Stimulated activated effector memory CD8-positive, alpha-beta T cell treated with anti-CD3 and anti-CD28 coated beads, Interleukin-12 subunit alpha, Interleukin-12 subunit beta, amount 100 ng/mL, for 72 hours (primary cell): ENCODE measurements at regions not wholly inside any gene's neighbourhood (a gene's known extent, or its start where the extent isn't known, plus 50 kb on each side); places are given as distances from the start of the nearest gene placed in this dataset.
"Not testable (repeated sequence)": the region's sequence is repeated elsewhere in the genome, so short reads cannot be mapped to it uniquely, and the experiment has no call there.

Experiments
- ATAC-seq: fragments of 150-1000 bp; cut with Tn5 transposase; 2 replicates; pipeline ENCODE4 v1.10.0; 2021
- DNase-seq, 2 donors: peaks; one replicate each; pipeline ENCODE4 v3.0.0; 2021 to 2022; ENCODE audit warnings: low spot score in 2 of 2
- H3K27ac Mint-ChIP-seq: one replicate; pipeline ENCODE4 v1.8.0; 2022; ENCODE audit warnings: mild to moderate bottlenecking, mixed read lengths
- H3K36me3 Mint-ChIP-seq: one replicate; pipeline ENCODE4 v1.8.0; 2022; ENCODE audit warnings: mild to moderate bottlenecking, mixed read lengths
- H3K4me1 Mint-ChIP-seq: one replicate; pipeline ENCODE4 v1.8.0; 2022; ENCODE audit warnings: mixed read lengths
- H3K4me3 Mint-ChIP-seq: one replicate; pipeline ENCODE4 v1.8.0; 2022; ENCODE audit warnings: mild to moderate bottlenecking, mixed read lengths
- H3K9me3 Mint-ChIP-seq: one replicate; pipeline ENCODE4 v1.8.0; 2022; ENCODE audit warnings: mixed read lengths

- Mint-ChIP-seq H3K4me1 (no peaks in the 10 kb centered on the region), H3K9me3 (no peaks in the 10 kb centered on the region), H3K4me3 (no peak overlapping the region), H3K36me3 (no peaks in the 10 kb centered on the region), H3K27ac (no peak overlapping the region)
- ATAC-seq (no peak), DNase-seq (no peak)
Observed at GRCh38 chr1:181206979-181207790, 118.7 kb downstream of the IER5 start.

GRCh38 chr1:181208083-181208482 is 119.6 kb downstream of the IER5 start:
- Mint-ChIP-seq H3K27ac (no peak overlapping the region), H3K4me3 (no peak overlapping the region), H3K4me1 (no peaks in the 10 kb centered on the region), H3K9me3 (no peaks in the 10 kb centered on the region), H3K36me3 (no peaks in the 10 kb centered on the region)
- DNase-seq (no peak), ATAC-seq (no peak)

GRCh38 chr1:181208967-181209366 is 120.5 kb downstream of the IER5 start:
- H3K4me1 Mint-ChIP-seq, result no peaks in the 10 kb centered on the region
- H3K36me3 Mint-ChIP-seq, result no peaks in the 10 kb centered on the region
- no peak for DNase-seq
- H3K9me3 Mint-ChIP-seq, result no peaks in the 10 kb centered on the region
- H3K27ac Mint-ChIP-seq, result no peak overlapping the region
- no peak for ATAC-seq
- no peak overlapping the region for H3K4me3 Mint-ChIP-seq

GRCh38 chr1:181213056-181213455 is 124.6 kb downstream of the IER5 start:
- H3K27ac Mint-ChIP-seq, result no peak overlapping the region
- H3K4me3 Mint-ChIP-seq, result no peak overlapping the region
- no peaks in the 10 kb centered on the region for H3K36me3 Mint-ChIP-seq
- no peak for ATAC-seq
- no peaks in the 10 kb centered on the region for H3K4me1 Mint-ChIP-seq
- no peak for DNase-seq
- no peaks in the 10 kb centered on the region for H3K9me3 Mint-ChIP-seq

- Mint-ChIP-seq H3K36me3 (no peaks in the 10 kb centered on the region), H3K27ac (no peak overlapping the region), H3K9me3 (no peaks in the 10 kb centered on the region), H3K4me1 (no peaks in the 10 kb centered on the region), H3K4me3 (no peak overlapping the region)
- DNase-seq (no peak), ATAC-seq (no peak)
Observed at GRCh38 chr1:181216591-181216994, 128.1 kb downstream of the IER5 start.

GRCh38 chr1:181219938-181220337 is 131.4 kb downstream of the IER5 start:
- no peaks in the 10 kb centered on the region for H3K9me3 Mint-ChIP-seq
- ATAC-seq (no peak), DNase-seq (no peak)
- H3K4me3 Mint-ChIP-seq, result no peak overlapping the region
- no peaks in the 10 kb centered on the region for H3K4me1 Mint-ChIP-seq
- no peak overlapping the region for H3K27ac Mint-ChIP-seq
- no peaks in the 10 kb centered on the region for H3K36me3 Mint-ChIP-seq

GRCh38 chr1:181221078-181221477 is 132.6 kb downstream of the IER5 start:
- DNase-seq, result no peak
- no peak for ATAC-seq
- Mint-ChIP-seq H3K4me3 (no peak overlapping the region), H3K4me1 (no peaks in the 10 kb centered on the region), H3K9me3 (no peaks in the 10 kb centered on the region), H3K36me3 (no peaks in the 10 kb centered on the region), H3K27ac (no peak overlapping the region)

GRCh38 chr1:181222972-181223505 is 134.5 kb downstream of the IER5 start:
- Mint-ChIP-seq H3K4me3 (no peak overlapping the region), H3K9me3 (peaks cover 5% of the 10 kb centered on the region), H3K27ac (no peak overlapping the region), H3K4me1 (no peaks in the 10 kb centered on the region), H3K36me3 (no peaks in the 10 kb centered on the region)
- ATAC-seq (no peak), DNase-seq (no peak)

- not testable (repeated sequence) for DNase-seq, H3K27ac Mint-ChIP-seq, H3K36me3 Mint-ChIP-seq, H3K9me3 Mint-ChIP-seq, H3K4me3 Mint-ChIP-seq, H3K4me1 Mint-ChIP-seq, ATAC-seq
Observed at GRCh38 chr1:181226728-181227127, 138.2 kb downstream of the IER5 start.

GRCh38 chr1:181239086-181239485 is 150.6 kb downstream of the IER5 start:
- Mint-ChIP-seq H3K9me3 (peaks cover 2% of the 10 kb centered on the region), H3K36me3 (no peaks in the 10 kb centered on the region), H3K27ac (no peak overlapping the region), H3K4me3 (no peak overlapping the region), H3K4me1 (no peaks in the 10 kb centered on the region)
- ATAC-seq (no peak), DNase-seq (no peak)

- not testable (repeated sequence) for H3K4me3 Mint-ChIP-seq, DNase-seq, H3K4me1 Mint-ChIP-seq, H3K27ac Mint-ChIP-seq, ATAC-seq, H3K36me3 Mint-ChIP-seq
- H3K9me3 Mint-ChIP-seq, result peaks cover 15% of the 10 kb centered on the region
Observed at GRCh38 chr1:181246320-181246719, 157.8 kb downstream of the IER5 start.

- not testable (repeated sequence) for H3K4me1 Mint-ChIP-seq, DNase-seq, H3K4me3 Mint-ChIP-seq, H3K36me3 Mint-ChIP-seq, H3K27ac Mint-ChIP-seq, ATAC-seq
- H3K9me3 Mint-ChIP-seq, result peaks cover 15% of the 10 kb centered on the region
Observed at GRCh38 chr1:181248361-181248760, 159.9 kb downstream of the IER5 start.

GRCh38 chr1:181249186-181249585 is 160.7 kb downstream of the IER5 start:
- Mint-ChIP-seq H3K4me1 (no peaks in the 10 kb centered on the region), H3K9me3 (peaks cover 12% of the 10 kb centered on the region), H3K36me3 (no peaks in the 10 kb centered on the region), H3K27ac (no peak overlapping the region), H3K4me3 (no peak overlapping the region)
- DNase-seq (no peak), ATAC-seq (no peak)

- Mint-ChIP-seq H3K4me1 (no peaks in the 10 kb centered on the region), H3K4me3 (no peak overlapping the region), H3K27ac (no peak overlapping the region), H3K9me3 (peaks cover 15% of the 10 kb centered on the region), H3K36me3 (no peaks in the 10 kb centered on the region)
- no peak for ATAC-seq
- no peak for DNase-seq
Observed at GRCh38 chr1:181250038-181250437, 161.5 kb downstream of the IER5 start.

GRCh38 chr1:181251001-181251712 is 162.7 kb downstream of the IER5 start:
- peaks cover 16% of the 10 kb centered on the region for H3K9me3 Mint-ChIP-seq
- no peaks in the 10 kb centered on the region for H3K36me3 Mint-ChIP-seq
- no peak overlapping the region for H3K27ac Mint-ChIP-seq
- no peak overlapping the region for H3K4me3 Mint-ChIP-seq
- no peak for ATAC-seq
- no peak for DNase-seq
- no peaks in the 10 kb centered on the region for H3K4me1 Mint-ChIP-seq

- no peak overlapping the region for H3K4me3 Mint-ChIP-seq
- peaks cover 14% of the 10 kb centered on the region for H3K9me3 Mint-ChIP-seq
- DNase-seq (no peak), ATAC-seq (no peak)
- no peaks in the 10 kb centered on the region for H3K36me3 Mint-ChIP-seq
- no peak overlapping the region for H3K27ac Mint-ChIP-seq
- no peaks in the 10 kb centered on the region for H3K4me1 Mint-ChIP-seq
Observed at GRCh38 chr1:181251713-181252075, 163.2 kb downstream of the IER5 start.
